ENCODE measurements at regions not wholly inside any gene's neighbourhood (a gene's known extent, or its start where the extent isn't known, plus 50 kb on each side); places are given as distances from the start of the nearest gene placed in this dataset.
A peak's percentile ranks its signal among the peaks of the same experiment; 100 is the strongest.

- DNase-seq (ENCODE audit: low read depth) = no peak
Observed at GRCh38 chr16:73186752-73187601, 139.0 kb upstream of the ZFHX3 start.

- no peak for DNase-seq (ENCODE audit: low read depth)
Observed at GRCh38 chr16:73185737-73186136, 137.8 kb upstream of the ZFHX3 start.

DNA sequence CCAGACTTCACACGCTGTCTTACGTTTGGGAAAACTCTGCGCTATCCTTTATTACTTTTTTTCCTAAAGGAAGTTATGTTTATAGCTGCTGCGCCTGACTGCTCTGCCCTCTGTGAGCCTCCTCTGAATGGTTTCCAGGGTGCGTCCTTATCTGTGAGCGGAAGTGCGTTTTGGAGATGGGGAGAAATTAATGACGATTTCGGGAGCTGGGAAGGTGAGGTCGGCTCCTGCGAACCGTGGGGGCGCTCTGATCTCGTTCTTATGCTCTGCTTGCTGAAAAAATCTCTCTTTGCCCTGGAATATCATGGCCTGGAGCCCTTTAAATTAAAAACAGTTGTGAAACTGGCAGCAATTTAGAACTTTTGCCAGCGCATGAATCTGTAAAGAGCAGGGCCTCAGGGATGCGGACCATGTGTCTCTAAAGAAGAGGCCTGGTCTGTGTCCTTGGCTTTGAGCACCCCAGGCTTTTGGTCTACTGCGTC is 135.7 kb upstream of the ZFHX3 start:
- DNase-seq (ENCODE audit: low read depth) = no peak

DNA sequence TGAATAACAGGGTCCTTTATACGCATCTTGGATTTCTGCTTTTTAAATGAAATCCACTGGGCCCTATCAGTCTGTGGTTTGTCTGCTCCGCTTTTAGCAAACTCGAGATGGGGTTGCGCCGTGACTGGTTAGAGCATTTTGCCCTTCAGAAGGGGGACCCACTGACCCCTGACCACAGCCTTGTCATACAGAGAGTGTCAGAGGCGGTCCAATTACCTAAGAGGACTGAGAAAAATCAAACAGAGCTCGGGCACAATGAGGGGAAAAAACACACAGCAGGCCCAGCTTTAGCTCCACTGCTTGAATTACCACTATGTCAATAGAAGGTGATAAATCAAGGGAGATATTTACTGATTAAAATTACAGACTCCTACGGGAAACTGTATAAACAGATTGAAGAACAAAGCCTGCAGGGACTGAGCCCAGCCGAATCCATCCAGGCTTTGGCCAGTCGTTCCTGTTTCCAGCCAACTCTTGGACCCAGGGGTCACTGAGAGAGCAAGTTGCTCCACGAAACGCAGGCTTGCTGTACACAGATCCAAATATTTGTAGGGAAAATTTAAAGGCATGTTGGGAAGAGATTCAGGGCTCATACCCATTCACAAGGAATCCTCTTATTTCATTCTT is 131.9 kb upstream of the ZFHX3 start:
- DNase-seq (ENCODE audit: low read depth) = no peak

- DNase-seq (ENCODE audit: low read depth) = no peak
Observed at GRCh38 chr16:73177729-73178295, 129.9 kb upstream of the ZFHX3 start.

GRCh38 chr16:73176577-73177013 is 128.7 kb upstream of the ZFHX3 start:
- DNase-seq (ENCODE audit: low read depth) = peak; percentile 91

DNA sequence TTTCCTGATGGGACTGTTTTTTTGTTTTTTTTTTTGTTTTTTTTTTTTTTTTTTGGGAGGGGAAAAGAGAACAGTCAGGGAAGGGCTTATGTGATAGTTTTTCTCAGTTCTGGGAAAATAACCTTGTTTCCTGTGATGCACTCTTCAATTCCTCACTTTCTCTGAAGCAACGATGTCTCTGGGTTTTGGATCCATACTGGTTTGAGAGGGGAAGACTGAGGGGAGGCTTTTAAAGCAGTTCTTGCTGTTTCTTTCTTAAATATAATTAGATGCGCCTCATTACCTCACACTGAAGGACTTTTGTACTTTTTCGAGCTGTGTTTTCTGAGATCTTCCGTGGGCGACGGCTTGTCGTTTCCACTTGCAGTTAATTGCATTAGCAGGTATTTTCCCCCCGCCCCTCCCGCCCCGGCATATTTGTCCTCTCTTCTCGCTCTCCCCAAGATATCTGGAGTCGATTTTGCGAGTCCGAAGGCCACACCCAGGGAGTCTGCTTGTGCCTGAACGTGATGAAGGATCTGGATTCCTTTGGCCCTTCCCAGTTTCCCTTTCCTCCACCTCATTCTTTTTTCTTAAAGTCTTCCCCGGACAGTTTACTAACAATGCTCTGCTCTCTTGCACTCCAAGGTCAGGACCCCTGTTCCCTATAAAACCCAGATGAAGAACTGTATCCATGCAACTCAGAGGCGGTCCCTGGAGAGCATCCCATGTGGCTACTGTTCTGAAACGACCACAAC is 125.2 kb upstream of the ZFHX3 start:
- no peak for DNase-seq (ENCODE audit: low read depth)

- peak; percentile 85 for DNase-seq (ENCODE audit: low read depth)
Observed at GRCh38 chr16:73172241-73172972, 124.5 kb upstream of the ZFHX3 start.

DNA sequence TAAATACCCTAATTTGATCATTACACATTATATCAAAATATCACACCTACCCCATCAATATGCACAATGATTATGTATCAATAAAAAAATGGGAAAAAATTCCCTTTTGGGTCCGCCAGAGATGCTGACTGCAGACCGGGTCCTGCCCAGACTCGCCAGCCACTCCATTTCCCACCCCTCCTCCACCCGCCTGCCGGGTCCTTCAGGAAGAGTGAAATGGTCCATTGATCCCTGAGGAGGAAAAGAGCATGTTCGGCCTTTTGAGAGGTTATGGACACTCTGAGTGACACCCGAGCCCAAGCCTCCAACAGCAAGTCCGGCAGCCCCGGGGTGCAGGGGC is 123.9 kb upstream of the ZFHX3 start:
- no peak for DNase-seq (ENCODE audit: low read depth)

GRCh38 chr16:73171380-73171779 is 123.5 kb upstream of the ZFHX3 start:
- DNase-seq (ENCODE audit: low read depth) = no peak

DNA sequence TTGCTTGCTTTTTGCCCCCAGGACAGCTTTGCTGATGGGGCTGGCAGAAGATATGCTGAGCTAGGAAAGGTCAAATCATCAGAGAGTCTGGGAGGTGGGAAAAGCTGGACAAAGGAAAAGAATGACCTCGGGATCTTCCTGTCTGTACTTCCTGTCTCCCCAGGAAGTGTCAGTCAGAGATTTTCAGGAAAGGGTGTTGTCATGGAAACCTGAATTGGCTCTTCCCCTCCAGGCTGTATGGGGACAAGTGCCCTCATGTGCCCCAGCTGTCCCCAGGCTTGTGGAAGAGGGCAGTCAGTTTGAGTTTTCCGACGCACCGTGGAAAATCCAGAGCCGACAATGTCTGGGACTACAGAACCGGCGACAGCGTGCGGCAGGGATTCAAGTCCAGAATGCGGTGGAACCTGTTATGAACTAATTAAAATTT is 122.7 kb upstream of the ZFHX3 start:
- no peak for DNase-seq (ENCODE audit: low read depth)

- DNase-seq (ENCODE audit: low read depth) = no peak
Observed at GRCh38 chr16:73166947-73167550, 119.1 kb upstream of the ZFHX3 start.

GRCh38 chr16:73166441-73166851 is 118.5 kb upstream of the ZFHX3 start:
- DNase-seq (ENCODE audit: low read depth) = no peak

GRCh38 chr16:73163238-73163815 is 115.4 kb upstream of the ZFHX3 start:
- DNase-seq (ENCODE audit: low read depth) = no peak

DNA sequence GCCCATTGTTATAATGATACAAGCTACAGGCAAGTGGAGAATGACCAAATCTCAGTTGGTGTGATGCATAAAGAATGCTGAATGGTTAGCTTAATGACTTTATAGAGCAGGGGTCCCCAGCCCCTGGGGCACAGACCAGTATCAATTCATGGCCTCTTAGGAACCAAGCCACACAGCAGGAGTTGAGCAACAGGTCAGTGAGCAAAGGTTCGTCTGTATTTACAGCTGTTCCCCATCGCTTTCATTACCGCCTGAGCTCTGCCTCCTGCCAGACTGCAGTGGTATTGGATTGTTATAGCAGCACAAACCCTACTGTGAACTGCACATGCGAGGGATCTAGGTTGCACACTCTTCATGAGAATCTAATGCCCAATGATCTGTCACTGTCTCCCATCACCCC is 114.0 kb upstream of the ZFHX3 start:
- no peak for DNase-seq (ENCODE audit: low read depth)

DNA sequence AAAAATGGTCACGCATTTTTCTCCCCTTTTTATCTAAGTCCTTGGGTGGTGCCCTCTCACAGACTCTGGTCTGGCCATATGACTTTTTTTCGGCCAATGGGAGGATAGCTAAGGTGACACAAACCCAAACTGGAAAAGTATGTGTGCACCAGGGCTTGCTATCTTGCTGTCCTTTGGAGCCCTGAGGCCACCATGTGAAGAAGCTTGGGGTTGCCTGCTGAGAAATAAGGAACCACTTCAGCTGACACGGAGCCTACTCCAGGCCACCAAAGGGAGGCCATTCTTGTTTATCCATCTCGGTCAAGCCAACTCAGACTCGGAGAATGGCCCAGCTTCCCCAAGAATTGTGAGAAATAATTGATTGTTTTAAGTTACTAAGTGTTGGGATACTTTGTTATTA is 111.4 kb upstream of the ZFHX3 start:
- DNase-seq (ENCODE audit: low read depth) = no peak

GRCh38 chr16:73157861-73158260 is 109.9 kb upstream of the ZFHX3 start:
- no peak for DNase-seq (ENCODE audit: low read depth)

- DNase-seq (ENCODE audit: low read depth) = no peak
Observed at GRCh38 chr16:73154063-73154870, 106.3 kb upstream of the ZFHX3 start.

DNA sequence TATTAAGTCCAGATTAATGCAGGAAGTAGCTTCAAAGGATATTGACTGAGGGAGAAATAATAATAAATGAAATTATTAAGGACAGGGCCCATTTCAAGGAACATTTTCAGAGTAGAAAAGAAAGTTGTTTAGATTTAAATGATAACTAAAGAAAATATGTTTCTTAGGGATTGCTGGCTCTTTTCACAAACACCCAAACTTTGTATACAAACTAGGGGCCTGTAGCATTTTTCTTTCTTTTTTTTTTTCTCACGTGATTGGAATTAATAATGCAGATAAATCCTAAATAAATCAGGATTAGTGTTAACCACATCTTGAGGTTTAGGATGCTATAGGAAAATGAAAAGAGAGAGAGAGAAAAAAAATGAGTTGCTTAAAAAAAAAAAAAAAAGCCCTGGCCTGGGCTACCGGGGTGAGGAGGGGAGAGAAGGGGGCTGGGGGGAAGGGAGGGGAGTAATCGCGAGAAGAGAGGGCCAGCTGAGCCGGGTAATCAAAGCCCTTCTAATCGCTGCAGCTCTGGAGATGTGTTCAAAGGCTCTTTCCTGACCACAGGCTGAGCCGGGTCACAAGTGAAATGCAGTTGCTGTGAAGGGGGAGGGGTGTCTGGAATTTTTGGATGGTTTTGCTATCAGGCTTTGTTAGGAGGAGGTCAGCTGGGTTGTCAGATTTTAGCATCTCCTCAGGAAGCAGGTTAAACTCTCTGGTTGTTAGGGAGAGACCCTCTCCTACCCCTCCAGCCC is 104.6 kb upstream of the ZFHX3 start:
- no peak for DNase-seq (ENCODE audit: low read depth)

All from HS-5 (cell line).